ENCODE measurements at regions not wholly inside any gene's neighbourhood (a gene's known extent, or its start where the extent isn't known, plus 50 kb on each side); places are given as distances from the start of the nearest gene placed in this dataset.

DNA sequence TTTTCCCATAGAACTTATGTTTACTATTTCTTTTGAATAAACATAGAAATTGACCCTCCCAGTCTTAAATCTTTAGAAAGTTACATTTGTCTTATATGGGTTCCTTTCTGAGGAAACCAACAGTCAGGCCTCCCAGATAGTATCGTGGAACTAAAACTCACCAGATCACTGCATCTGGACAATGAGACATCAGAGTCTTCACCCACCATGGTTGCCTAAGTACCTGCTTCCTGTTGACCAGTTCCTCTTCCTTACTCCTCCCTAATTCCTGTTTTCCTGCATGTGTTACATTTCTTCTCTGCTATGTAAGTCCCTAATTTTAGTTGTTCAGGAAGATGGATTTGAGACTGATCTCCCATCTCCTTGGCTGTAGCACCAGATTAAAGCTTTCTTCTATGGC is 462.2 kb downstream of the DIRAS2 start:
- Histone ChIP-seq H2BK15ac (ENCODE audit: low read length) (no peak overlapping the region), H3K79me1 (ENCODE audit: low read depth, low read length) (no peaks in the 10 kb centered on the region), H3K56ac (replicated peaks; ENCODE audit: insufficient read length, low read depth, low read length) (no peak overlapping the region), H3K4me2 (ENCODE audit: insufficient read depth in 1 of 2, low read depth in 2 of 2, low read length in 2 of 2) (no peak overlapping the region), H3K18ac (ENCODE audit: extremely low read depth, low read length) (no peak overlapping the region), H4K91ac (replicated peaks; ENCODE audit: insufficient read length, low read length) (no peak overlapping the region), H3K14ac (ENCODE audit: insufficient read length) (no peak overlapping the region), H2BK5ac (ENCODE audit: low read depth, low read length) (no peak overlapping the region), H3K36me3 (ENCODE audit: control insufficient read depth in 2 of 4, insufficient read depth in 4 of 4, low read length in 3 of 4) (no peaks in the 10 kb centered on the region), H2BK20ac (ENCODE audit: low read length) (no peak overlapping the region), H2BK12ac (ENCODE audit: low read depth, low read length) (no peak overlapping the region), H2BK120ac (replicated peaks; ENCODE audit: low read depth, low read length) (no peak overlapping the region), H3K23me2 (ENCODE audit: low read depth, low read length) (no peaks in the 10 kb centered on the region; the same call in 1 of the 2 replicates), H3K79me2 (ENCODE audit: control insufficient read depth in 1 of 2, insufficient read depth in 2 of 2, low read length in 2 of 2) (no peaks in the 10 kb centered on the region), H3K4me3 (ENCODE audit: extremely low read depth in 1 of 4, insufficient read depth in 2 of 4, low read depth in 3 of 4, low read length in 4 of 4) (no peak overlapping the region), H3K23ac (ENCODE audit: insufficient read length) (no peak overlapping the region), H2AK5ac (ENCODE audit: low read depth, low read length) (no peak overlapping the region), H3K4ac (replicated peaks; ENCODE audit: insufficient read length, low read depth, low read length) (no peak overlapping the region), H3K27me3 (replicated peaks in 1 of 4; ENCODE audit: control insufficient read depth in 3 of 4, extremely low read depth in 1 of 4, insufficient read depth in 3 of 4, low read length in 3 of 4) (no peaks in the 10 kb centered on the region), H2AFZ (ENCODE audit: low read length) (no peak overlapping the region), H4K20me1 (replicated peaks in 1 of 2; ENCODE audit: control insufficient read depth in 1 of 2, insufficient read depth in 2 of 2, low read length in 2 of 2) (no peaks in the 10 kb centered on the region), H3K9ac (replicated peaks in 1 of 4; ENCODE audit: extremely low read depth in 1 of 4, low read depth in 3 of 4, low read length in 3 of 4) (no peak overlapping the region), H3K9me3 (ENCODE audit: insufficient read depth in 2 of 2, low read depth in 1 of 2, low read length in 1 of 2) (no peaks in the 10 kb centered on the region), H4K5ac (ENCODE audit: insufficient read length, low read depth, low read length) (no peak overlapping the region), H3K4me1 (replicated peaks in 1 of 4; ENCODE audit: control insufficient read depth in 3 of 4, insufficient read depth in 4 of 4, low read length in 3 of 4) (no peaks in the 10 kb centered on the region), H4K8ac (ENCODE audit: extremely low read depth, insufficient read depth, low read length) (no peak overlapping the region), H3K27ac (ENCODE audit: low read depth, low read length) (no peak overlapping the region)
- ChIA-PET CTCF (ENCODE audit: partially characterized antibody) (interaction anchor here (0.6 kb wide), 2 partner anchors 18 to 219 kb away, joined by 3 to 4 read pairs; no protein-coding TSS in a partner anchor), POLR2A (ENCODE audit: partially characterized antibody) (no interaction called here)
- DNase-seq (ENCODE audit: low read depth in 1 of 2, low spot score in 2 of 2) (no peak), FAIRE-seq (no peak)
- 95% methylated on average over 1 of the region's 1 CpG; no CpG with 5 or more reads in 1 of the 2 experiments for WGBS, 2 experiments (ENCODE audit: extremely low coverage in 1 of 2, insufficient coverage in 1 of 2, insufficient read length in 1 of 2, insufficient replicate concordance in 2 of 2, low coverage in 1 of 2, low lambda C conversion rate in 2 of 2, missing lambda C conversion rate in 1 of 2)
- TF ChIP-seq PHF8 (conservative IDR thresholded peaks at IDR 0.05; ENCODE audit: low read depth, low read length) (no peak), CBX5 (IDR thresholded peaks at IDR 0.05; ENCODE audit: low read depth, low read length) (no peak), CHD2 (IDR thresholded peaks at IDR 0.05; ENCODE audit: low read length) (no peak), EP300 (IDR thresholded peaks at IDR 0.05; ENCODE audit: borderline replicate concordance in 1 of 2, low read depth in 2 of 2, low read length in 2 of 2) (no peak), SIRT6 (IDR thresholded peaks at IDR 0.05; ENCODE audit: low read length) (no peak), HDAC6 (IDR thresholded peaks at IDR 0.05; ENCODE audit: low read depth, low read length) (no peak)
- TF ChIP-seq, protein P1, sequence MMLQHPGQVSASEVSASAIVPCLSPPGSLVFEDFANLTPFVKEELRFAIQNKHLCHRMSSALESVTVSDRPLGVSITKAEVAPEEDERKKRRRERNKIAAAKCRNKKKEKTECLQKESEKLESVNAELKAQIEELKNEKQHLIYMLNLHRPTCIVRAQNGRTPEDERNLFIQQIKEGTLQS (IDR thresholded peaks at IDR 0.05; ENCODE audit: insufficient read depth, low read depth, low read length), result no peak

All from H1 (cell line).